Pulmonary artery endothelial cell (primary cell): ENCODE measurements at regions not wholly inside any gene's neighbourhood (a gene's known extent, or its start where the extent isn't known, plus 50 kb on each side); places are given as distances from the start of the nearest gene placed in this dataset.

ENCODE experiments used
- DNase-seq: peaks from one replicate; pipeline ENCODE4 v3.0.0-alpha.2; 2011; ENCODE audit warnings: low read depth, low spot score

DNA sequence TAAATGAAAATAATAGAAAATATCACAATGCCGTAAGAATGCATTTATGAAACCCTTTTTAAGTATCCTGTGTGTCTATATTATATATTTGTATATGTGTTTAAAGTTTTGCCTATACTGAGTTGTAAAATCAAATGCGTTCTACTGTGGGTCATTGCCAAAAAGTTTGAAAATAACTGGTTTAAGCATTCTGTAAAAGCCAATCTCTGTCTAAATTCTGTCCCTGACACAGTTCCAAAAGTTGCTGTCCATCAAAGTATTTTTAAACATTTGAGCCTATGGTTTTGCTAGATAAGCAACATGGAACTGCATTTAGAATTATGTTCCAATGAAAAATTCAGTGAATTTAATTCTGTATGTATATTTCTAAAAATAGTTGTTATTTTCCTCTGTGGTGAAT, 1360.4 kb upstream of the CRIM1 start:
- DNase-seq, result no peak

DNA sequence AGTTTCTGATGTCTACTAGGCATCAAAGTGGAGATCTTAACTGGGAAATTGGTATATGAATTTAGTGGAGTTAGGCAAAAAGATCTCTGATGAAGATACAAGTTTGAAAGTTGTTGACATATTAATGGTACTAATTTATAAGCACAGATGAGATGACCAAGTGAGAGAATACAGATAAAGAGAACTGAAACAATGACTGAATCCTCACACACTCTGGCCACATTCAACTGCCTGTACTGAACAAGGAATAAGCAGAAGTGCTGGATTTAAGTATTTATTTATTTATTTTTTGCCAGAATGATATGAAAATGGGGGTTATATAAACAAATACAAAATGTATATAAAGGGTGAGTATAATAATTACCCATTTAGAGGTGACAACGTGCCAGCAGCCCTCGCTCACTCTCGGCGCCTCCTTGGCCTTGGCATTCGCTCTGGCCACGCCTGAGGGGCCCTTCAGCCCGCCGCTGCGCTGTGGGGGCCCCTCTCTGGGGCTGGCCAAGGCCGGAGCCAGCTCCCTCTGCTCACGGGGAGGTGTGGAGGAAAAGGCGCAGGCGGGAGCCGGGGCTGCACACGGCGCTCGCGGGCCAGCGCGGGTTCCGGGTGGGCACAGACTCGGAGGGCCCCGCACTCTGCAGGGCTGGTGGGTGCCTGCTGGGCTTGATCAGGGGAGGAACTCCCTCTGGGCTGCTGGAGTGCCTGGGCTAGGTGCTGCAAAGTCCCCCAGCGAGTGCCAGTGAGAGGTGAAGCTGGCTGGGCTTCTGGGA, 1363.9 kb upstream of the CRIM1 start:
- no peak for DNase-seq

DNA sequence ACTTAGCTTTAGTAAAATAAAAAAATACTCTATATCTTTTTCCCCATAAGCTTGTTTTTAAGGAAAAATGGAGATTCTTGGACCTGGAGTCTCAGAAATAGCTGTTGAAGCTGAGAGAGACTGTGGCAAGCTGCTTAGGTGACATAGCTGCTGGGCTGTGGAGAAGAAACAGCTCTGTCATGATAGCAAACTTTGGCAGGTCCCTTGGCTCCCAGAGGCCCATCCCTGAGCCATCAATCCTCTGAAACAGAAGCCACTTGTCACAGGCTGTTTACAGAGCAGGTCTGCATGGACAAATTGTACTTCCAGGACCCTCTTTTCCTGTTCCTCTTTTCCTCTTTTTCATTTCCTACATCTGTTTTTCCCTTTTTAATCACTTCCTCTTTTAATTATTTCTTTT, 1370.1 kb upstream of the CRIM1 start:
- no peak for DNase-seq

DNA sequence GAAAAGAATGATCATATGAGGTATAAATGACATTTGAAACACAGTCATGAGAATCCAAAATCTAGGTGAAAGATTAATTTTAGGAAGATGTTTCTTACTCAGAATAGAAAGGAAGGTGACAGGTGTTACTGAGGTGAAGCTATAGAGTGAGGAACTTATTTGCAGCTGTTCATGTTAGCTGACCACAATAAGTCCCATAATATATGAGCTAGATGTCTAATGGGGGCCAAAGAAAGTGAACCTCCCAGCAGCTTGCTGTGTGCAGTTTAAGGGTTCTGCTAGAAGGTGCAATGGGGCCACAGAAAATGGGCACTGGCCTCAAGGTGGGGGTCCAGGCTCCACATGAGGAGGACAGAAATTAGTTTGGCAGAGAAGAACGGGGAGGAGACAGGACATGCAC, 1374.9 kb upstream of the CRIM1 start:
- no peak for DNase-seq

DNA sequence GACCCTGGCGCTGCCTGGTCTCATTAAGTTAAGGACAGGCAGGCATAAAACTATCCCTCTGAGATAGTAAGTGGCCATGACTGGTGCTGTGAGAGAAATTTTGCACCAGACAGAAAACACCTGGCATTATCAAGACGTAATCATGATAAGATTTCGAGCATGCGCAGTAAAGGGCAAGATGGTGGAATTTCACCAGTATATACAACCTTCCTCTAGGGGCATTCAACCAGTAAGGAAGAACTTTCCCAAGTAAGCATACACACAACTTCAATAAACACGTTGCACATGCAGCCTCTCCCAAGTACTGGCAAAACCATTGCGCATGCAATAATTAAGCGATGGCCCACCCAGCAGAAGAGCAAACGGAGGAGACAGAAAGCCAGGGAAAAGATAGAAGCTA, 1376.4 kb upstream of the CRIM1 start:
- no peak for DNase-seq

DNA sequence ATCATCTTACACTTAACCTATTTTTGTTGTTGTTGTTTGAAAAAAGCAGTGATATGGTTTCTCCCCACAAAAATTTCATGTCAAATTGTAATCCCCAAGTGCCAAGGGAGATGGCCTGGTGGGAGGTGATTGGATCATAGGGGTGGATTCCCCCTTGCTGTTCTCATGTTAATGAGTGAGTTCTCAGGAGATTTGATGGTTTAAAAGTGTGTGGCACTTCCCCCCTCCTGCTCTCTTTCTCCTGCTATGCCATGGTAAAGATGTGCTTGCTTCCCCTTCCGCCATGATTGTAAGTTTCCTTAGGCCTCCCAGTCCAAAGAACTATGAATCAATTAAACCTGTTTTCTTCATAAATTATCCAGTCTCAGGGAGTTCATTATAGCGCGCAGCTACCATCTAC, 1362.7 kb upstream of the FAM98A start:
- DNase-seq, result no peak

DNA sequence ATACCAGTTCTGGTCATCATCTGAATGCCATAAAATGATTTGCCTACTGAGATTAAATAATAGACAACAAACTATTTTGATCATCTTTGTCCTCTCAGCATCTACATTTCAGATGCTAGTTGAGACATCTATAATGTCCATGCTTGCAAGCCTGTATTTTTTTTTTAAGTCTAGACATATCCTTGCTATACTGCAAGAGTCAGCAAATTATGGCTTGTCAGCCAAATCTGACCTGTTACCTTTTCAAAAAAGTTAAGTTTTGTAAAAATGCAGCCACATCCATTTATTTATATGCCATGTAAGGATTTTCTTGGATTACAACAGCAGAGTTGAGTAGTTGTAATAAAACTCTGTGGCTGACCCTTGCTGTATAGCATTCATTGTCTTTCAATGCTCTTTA, 1355.7 kb upstream of the FAM98A start:
- DNase-seq, result no peak

DNA sequence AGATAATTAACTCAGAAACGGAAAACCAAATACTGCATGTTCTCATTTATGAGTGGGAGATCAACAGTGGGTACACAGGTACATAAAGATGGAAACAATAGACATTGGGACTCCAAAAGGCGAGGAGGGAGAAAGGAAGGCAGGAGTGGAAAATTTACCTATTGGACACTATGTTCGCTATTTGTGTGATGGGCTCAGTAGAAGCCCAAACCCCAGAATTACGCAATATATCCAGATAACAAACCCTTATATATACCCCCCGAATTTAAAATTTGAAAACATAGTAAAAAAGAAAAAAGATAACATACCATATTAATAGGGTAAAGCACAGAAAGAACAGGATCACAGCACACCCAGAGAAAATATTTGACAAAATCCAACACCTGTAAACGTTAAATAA, 1351.7 kb upstream of the FAM98A start:
- DNase-seq, result no peak

DNA sequence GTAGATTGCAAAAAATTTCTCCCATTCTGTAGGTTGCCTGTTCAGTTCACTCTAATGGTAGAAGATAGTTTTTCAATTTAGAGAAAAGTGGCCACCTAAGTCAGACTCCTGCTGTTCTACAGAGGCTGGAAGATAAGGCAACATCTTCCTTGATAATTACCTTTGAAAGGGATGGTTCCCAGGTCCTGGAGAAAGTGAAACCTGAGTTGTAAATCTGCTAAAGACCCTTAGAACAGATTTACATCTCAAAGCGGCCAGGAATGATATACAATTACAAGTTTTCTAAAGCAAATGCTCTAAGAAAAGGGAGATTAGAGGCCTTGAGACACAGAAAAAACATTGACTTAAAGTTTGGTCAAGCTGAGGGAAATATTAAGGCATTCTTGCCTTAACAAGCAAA, 1350.2 kb upstream of the FAM98A start:
- no peak for DNase-seq

DNA sequence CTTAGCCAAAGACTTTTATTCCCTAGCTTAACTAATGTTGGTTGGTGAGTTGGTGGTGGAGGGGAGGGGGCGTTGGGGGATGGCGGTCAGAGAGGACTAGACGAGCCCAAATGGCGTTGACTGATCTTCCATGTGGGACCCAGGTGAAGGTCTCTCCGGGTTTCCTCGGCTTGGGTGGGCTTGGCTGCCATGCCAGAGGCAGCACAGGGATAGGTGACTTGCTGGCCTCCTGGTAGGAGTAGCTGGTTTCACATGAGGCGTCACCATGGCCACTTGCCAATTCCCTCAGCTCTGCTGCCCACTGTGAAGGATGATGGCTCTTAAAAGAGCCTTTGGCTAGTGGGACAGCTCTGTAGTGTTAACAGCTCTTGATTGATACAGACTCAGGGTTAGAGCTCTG, 1337.0 kb upstream of the FAM98A start:
- no peak for DNase-seq

DNA sequence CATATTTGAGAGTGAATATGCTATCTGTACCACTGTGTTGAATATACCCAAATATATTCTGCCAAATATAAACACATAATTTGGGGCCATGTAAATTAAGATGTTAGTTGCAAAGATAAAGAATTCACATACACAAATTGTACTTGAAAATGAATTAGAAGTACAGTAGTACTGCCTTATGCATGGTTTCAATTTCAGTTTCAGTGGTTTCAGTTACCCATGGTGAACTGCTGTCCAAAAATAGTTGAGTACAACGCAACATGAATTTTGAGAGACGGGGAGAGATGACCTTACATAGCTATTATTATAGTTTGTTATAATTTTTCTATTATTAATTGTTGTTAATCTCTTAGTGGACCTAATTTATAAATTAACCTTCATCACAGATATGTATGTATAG, 1313.0 kb upstream of the FAM98A start:
- DNase-seq, result no peak

DNA sequence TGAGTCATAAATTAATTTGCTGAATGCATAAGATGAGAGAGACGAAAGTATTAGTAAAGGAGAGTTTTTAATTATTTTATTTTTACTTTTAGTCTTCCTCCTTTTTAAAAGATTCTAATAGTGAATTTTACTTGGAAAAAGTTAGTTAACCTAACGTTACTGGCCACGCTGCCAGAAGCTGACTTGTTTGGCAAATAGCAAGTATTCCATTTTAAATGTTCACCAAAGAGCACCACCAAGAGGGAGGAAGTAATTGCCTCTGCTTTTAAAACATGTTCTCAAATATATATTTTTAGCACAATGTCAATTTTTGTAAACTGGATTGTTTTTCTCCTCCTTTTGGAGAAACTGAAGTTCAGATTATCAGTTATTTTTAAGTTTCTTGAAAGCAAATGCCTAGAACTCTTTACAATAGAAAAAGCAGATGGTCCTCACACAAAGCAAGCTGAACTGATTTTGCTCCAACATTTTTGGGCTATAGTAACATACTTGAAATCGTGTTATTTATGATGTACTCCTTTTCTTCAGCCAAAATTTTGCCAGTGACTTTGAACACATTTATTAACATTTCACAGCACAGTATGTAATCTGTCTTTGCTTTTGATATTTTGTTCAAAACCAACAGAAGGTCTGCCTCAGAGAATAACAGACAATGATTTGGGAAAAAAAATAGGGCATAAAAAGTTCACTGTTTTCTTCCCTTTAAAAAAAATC, 1311.0 kb upstream of the FAM98A start:
- no peak for DNase-seq

DNA sequence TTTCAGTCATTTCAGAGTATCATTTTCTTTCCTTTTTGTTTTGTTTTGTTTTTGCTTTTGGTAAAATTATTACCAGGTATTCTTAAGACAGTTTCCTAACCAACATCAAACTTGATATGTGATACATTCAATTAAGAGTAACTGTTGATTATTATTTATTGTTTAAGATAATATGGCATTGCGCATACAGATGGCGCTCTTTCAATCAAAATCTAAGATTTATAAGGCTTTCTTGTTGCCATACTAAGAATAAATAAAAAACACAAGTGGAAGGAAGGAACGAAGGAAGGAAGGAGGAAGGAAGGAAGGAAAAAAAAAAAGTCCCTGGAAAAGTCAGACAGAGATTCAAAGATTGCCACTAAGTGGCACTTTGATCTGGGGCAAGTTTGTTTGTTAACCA, 1308.7 kb upstream of the FAM98A start:
- DNase-seq, result no peak

DNA sequence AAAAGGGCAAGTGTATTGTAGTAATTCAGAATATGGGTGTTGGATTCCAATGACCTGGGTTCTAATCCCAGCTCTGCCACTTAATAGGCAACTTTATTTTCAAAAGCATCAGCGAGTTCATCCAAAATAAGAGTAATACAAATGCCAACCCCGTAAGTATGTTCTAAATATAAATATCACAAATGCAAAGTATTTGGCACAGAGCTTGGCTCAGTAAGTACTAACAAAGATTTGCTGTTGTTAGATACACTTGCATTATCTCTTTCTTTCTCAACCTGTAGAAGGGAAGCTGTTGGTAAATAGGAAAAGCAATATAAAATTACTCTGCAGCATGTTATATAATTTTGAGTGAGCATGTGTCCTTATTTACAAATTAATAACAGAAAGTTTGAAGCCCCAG, 1302.6 kb upstream of the FAM98A start:
- DNase-seq, result no peak

DNA sequence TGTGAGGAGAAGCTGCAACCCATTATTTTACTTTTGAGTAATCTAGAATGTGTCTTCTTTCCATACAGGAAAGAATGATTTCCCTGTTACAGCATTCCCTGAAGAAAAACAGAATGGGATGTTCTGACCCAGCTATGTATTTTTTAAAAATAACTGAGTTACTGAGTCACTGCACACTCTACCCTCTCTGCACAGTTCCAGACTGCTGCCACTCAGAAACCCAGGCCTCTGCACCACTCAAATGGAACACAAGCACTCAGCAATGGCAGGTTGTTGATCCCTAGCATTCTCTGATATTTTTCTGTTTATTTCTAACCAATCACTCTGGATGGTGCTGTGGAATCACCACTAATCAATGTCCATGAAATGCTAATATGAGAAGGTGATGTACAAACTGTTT, 1300.0 kb upstream of the FAM98A start:
- no peak for DNase-seq

DNA sequence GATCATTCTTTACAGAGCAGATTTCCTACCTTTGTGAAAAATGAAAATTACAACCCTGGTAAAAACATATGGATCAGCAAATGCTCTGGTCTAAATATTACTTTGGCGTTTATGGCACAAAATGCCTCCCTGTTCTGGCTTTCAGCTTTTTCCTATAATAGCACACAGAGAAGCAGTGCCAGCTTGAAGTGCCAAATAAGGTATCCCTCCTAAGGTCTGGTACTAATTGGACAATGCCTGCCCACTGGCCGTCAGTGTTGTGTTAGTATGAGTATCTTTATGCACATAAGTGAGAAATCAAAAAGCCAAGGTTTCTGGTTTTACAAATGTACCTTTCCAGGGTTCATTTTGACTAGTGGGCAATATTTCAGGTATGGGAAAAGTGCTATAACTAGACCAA, 1293.7 kb upstream of the FAM98A start:
- no peak for DNase-seq

DNA sequence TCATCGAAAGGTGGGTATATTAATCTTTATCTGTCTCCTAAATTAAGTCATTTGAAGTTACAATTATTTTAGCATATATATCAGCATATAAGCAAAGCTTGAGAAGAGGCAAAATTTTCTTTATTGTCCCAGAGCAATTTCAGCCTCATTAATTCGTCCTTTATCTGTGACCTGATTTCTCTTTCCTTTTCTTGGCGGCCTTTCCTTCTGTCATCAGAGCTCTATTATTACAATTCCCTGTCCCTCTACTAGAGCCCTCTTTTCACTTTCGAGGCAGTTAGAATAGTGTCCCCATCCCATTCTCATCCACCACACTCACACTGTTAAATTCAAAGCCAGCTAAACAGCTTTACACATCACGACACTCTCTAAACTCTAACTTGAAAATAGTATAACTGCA, 1293.2 kb upstream of the FAM98A start:
- DNase-seq, result no peak

DNA sequence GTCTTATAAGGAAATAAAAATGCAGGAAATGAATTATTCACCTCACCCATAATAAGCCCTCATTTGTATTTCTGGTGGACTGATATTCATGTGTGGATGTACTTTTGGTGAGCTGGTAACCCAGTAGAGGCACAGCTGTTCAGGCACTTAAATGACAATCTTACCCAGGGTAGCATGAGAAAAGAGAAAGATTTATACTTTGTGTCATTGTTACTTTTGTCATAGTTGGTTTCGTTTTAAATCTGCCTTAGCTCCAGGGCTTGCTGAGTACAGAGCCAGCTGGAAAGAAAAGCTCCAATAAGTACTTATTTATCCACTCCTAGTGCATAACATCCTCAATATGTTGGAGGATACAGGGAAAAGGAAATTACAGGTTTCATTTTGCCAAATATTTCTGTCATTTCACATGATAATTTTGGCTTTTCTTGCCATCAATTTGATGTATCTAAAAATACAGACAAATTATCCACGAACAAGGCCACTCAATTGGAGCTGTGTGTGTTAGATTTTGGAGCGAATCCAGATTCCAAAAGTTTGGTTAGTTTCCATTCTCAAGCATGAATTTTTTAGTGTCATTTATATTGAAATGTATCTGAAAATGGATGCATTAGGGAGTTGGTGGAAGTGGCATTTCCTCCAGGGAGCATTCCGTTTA, 1276.1 kb upstream of the FAM98A start:
- no peak for DNase-seq

DNA sequence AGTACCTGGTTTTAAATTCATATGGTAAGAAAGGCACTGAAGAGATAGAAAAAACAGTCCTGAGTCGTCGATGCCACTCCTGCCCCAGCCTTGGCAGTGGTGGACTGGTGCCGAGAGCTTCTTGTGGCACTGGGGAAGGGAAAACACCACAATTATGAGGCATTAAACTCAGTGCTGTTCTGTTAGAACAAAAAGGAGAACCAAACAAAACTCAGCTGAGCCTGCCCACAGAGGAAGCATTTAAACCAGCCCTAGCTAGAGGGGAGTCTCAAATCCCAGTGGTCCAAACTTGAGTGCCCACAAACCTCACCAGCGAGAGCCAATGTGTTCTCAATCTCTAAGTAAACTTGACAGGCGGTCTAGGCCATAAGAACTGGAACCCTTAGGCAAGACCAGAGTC, 1254.5 kb upstream of the FAM98A start:
- no peak for DNase-seq

DNA sequence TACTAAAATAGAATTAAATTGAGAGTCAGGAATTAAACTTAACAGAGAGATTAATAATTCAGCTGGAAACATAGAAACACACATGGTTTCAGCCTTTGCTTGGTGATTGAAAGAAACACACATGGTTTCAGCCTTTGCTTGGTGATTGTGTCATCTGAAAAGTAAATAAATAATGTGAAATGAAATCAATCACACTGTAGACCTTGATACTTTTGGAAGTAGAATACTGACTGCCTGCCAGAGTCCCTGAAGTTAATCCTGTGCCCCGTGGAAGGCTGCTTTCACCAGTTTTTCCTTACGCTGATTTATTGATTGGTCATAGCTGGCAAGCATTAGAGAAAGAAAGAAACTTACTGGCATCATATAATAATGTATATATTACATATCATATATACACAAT, 1252.7 kb upstream of the FAM98A start:
- DNase-seq, result no peak

DNA sequence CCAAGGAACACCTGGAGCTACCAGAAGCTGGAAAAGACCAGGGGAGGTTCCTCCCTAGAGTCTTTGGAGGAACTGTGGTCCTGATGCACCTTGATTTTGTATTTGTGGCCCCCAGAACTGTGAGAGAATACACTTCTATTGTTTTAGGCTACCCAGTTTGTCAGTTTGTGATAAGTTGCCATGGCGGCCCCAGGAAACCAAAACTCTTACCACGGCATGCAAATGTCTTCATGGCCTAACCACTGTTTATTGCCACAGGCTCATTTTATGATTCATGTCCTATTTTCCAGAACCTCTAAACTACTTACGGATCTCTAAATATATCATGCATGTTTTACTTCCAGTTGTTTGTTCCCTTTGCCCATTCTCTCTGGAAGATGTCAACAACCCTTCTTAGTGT, 1250.7 kb upstream of the FAM98A start:
- DNase-seq, result no peak

DNA sequence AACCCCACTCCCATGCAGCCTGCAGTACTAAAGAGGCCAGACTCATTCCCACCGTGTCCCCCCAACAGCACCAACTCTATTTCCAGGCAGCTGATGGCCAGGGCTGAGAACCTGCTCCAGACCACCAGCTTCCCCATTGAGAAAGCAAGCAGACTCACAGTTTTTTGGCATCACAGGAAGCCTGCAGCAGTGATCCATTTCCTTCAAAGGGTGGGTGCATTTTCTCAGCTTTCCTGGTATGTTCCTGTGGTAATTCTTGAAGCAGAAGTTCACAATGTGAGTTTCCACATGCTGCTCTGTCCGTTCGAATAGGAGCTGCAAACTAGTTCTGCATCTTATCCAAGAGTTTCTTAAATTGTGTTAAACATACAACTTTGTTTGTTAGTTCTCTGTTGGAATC, 1249.6 kb upstream of the FAM98A start:
- DNase-seq, result no peak

DNA sequence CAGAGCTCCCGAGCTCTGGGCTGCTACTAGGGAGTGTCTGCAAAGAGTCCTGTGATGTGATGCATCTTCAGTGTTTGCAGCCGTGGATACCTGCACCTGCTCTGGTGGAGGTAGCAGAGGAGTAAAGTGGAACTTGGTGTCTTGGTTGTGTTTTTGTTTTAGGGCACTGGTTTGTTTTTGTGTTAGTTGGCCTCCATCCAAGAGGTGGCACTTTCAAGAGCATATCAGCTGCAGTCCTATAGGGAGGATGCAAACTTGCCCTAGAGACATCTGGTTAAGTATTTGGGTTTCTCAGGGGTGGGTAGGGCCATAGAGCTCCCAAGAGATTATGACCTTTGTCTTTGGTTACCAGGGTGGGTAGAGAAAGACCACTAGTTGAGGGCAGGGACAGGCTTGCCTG, 1249.0 kb upstream of the FAM98A start:
- DNase-seq, result no peak
